IMR-90 (cell line): ENCODE measurements at regions not wholly inside any gene's neighbourhood (a gene's known extent, or its start where the extent isn't known, plus 50 kb on each side); places are given as distances from the start of the nearest gene placed in this dataset.

ENCODE experiments used
- ATAC-seq: fragments of 200-7000 bp; cut with Tn5 transposase; 2 replicates; pipeline ENCODE4 v1.9.1; 2020; ENCODE audit warnings: low read depth, mild to moderate bottlenecking, moderate library complexity
- BruUV-seq: library from RNA; stranded (reverse); fragments of 400-500 nt; replicated peaks from 2 replicates; lab custom pipeline; 2021; lab: Mats Ljungman, UMichigan
- CTCF ChIA-PET: fragments of 300-600 bp; formaldehyde crosslinking; extraction: SDS; loops from one replicate; lab custom pipeline; 2021; ENCODE audit warnings: antibody characterized with exemption; lab: Yijun Ruan, JAX
- POLR2A ChIA-PET: fragments of 300-600 bp; sonication (Branson Sonifier 250); formaldehyde crosslinking; loops from one replicate; lab custom pipeline; 2022; ENCODE audit warnings: antibody characterized with exemption; ENCODE audit not compliant: unreplicated experiment; lab: Charles Lee
- DNase-seq: peaks from one replicate; pipeline ENCODE4 v3.0.0; 2013
- H2AFZ ChIP-seq: replicated peaks from 2 replicates; pipeline ENCODE3; 2013; ENCODE audit warnings: low read length, mild to moderate bottlenecking; ENCODE audit not compliant: poor library complexity
- H2AK5ac ChIP-seq: 2 replicates; pipeline ENCODE4 v1.6.1; 2013; ENCODE audit warnings: low read depth, low read length, inconsistent platforms
- H2AK9ac ChIP-seq: replicated peaks from 2 replicates; pipeline ENCODE3; 2013; ENCODE audit warnings: mild to moderate bottlenecking, low read depth, low read length, moderate library complexity; ENCODE audit not compliant: poor library complexity
- H2BK120ac ChIP-seq: 2 replicates; pipeline ENCODE4 v1.6.1; 2013; ENCODE audit warnings: low read depth, low read length, inconsistent platforms
- H2BK15ac ChIP-seq: 3 replicates; pipeline ENCODE4 v1.6.1; 2013; ENCODE audit warnings: low read depth, low read length, inconsistent platforms
- H2BK20ac ChIP-seq: 2 replicates; pipeline ENCODE4 v1.6.1; 2013; ENCODE audit warnings: low read depth, mild to moderate bottlenecking, inconsistent platforms, low read length, moderate library complexity
- H2BK5ac ChIP-seq: 2 replicates; pipeline ENCODE4 v1.6.1; 2013; ENCODE audit warnings: mild to moderate bottlenecking, low read depth, low read length, inconsistent platforms; ENCODE audit not compliant: poor library complexity, severe bottlenecking
- H3K14ac ChIP-seq: replicated peaks from 2 replicates; pipeline ENCODE4 v1.6.1; 2013; ENCODE audit warnings: low read depth, low read length, inconsistent platforms
- H3K18ac ChIP-seq: 2 replicates; pipeline ENCODE4 v1.6.1; 2013; ENCODE audit warnings: low read depth, low read length, control low read depth
- H3K23ac ChIP-seq: 2 replicates; pipeline ENCODE4 v1.6.1; 2013; ENCODE audit warnings: low read depth, low read length, inconsistent platforms
- H3K27ac ChIP-seq: 2 replicates; pipeline ENCODE4 v1.5.1; 2013; ENCODE audit warnings: mild to moderate bottlenecking, control low read depth, low read length; ENCODE audit not compliant: insufficient read depth
- H3K27me3 ChIP-seq: 2 replicates; pipeline ENCODE4 v1.6.1; 2013; ENCODE audit warnings: low read length; ENCODE audit not compliant: control insufficient read depth, insufficient read depth
- H3K36me3 ChIP-seq: 2 replicates; pipeline ENCODE4 v1.6.1; 2013; ENCODE audit warnings: low read length, mixed read lengths; ENCODE audit not compliant: control insufficient read depth, insufficient read depth
- H3K4ac ChIP-seq: 2 replicates; pipeline ENCODE4 v1.6.1; 2013; ENCODE audit warnings: low read depth, low read length, inconsistent platforms
- H3K4me1 ChIP-seq: 2 replicates; pipeline ENCODE4 v1.6.1; 2013; ENCODE audit warnings: low read length, mixed read lengths; ENCODE audit not compliant: control insufficient read depth, insufficient read depth
- H3K4me2 ChIP-seq: 2 replicates; pipeline ENCODE4 v1.6.1; 2013; ENCODE audit warnings: low read depth, mild to moderate bottlenecking, control low read depth, low read length, moderate library complexity
- H3K4me3 ChIP-seq: 2 replicates; pipeline ENCODE4 v1.5.1; 2013; ENCODE audit warnings: low read depth, mild to moderate bottlenecking, control low read depth, low read length, moderate library complexity; ENCODE audit not compliant: insufficient read depth
- H3K56ac ChIP-seq: 2 replicates; pipeline ENCODE4 v1.6.1; 2013; ENCODE audit warnings: low read length, inconsistent platforms; ENCODE audit not compliant: insufficient read depth; ENCODE audit errors: extremely low read depth
- H3K79me1 ChIP-seq, 2 experiments: 2 replicates each; pipeline ENCODE4 v1.6.1; 2013; ENCODE audit warnings: low read length in 2 of 2, inconsistent platforms in 1 of 2, low read depth in 1 of 2
- H3K9ac ChIP-seq: 2 replicates; pipeline ENCODE4 v1.6.1; 2013; ENCODE audit warnings: low read depth, low read length, control low read depth
- H3K9me1 ChIP-seq: 2 replicates; pipeline ENCODE4 v1.6.1; 2013; ENCODE audit warnings: low read length, inconsistent platforms; ENCODE audit not compliant: insufficient read depth
- H3K9me3 ChIP-seq: 2 replicates; pipeline ENCODE4 v1.6.1; 2013; ENCODE audit warnings: low read length; ENCODE audit not compliant: control insufficient read depth, insufficient read depth
- H4K20me1 ChIP-seq: 2 replicates; pipeline ENCODE4 v1.6.1; 2013; ENCODE audit warnings: low read length, inconsistent platforms; ENCODE audit not compliant: insufficient read depth
- H4K5ac ChIP-seq: 2 replicates; pipeline ENCODE4 v1.6.1; 2013; ENCODE audit warnings: mild to moderate bottlenecking, low read depth, low read length, control low read depth
- H4K8ac ChIP-seq, 2 experiments: 2 replicates each; pipeline ENCODE4 v1.6.1; 2013; ENCODE audit warnings: low read depth in 2 of 2, low read length in 2 of 2, control low read depth in 1 of 2, inconsistent platforms in 1 of 2
- H4K91ac ChIP-seq: 2 replicates; pipeline ENCODE4 v1.6.1; 2013; ENCODE audit warnings: low read depth, low read length, inconsistent platforms; ENCODE audit not compliant: insufficient read depth
- BHLHE40 ChIP-seq: fragments of 150-350 bp; IDR thresholded peaks from 2 replicates; pipeline ENCODE4 v1.6.1; 2016; ENCODE audit warnings: mild to moderate bottlenecking, low read depth, low read length
- CEBPB ChIP-seq: IDR thresholded peaks from 2 replicates; pipeline ENCODE4 v1.6.1; 2012; ENCODE audit warnings: low read depth, low read length, improper control_type of control experiment
- ELK1 ChIP-seq: fragments of 150-350 bp; IDR thresholded peaks from 2 replicates; pipeline ENCODE4 v1.6.1; 2016; ENCODE audit warnings: low read depth, mild to moderate bottlenecking, low read length, moderate library complexity, borderline replicate concordance
- FOS ChIP-seq: fragments of 150-350 bp; IDR thresholded peaks from 2 replicates; pipeline ENCODE4 v1.6.1; 2016; ENCODE audit warnings: low read depth, low read length
- MXI1 ChIP-seq: IDR thresholded peaks from 2 replicates; pipeline ENCODE4 v1.6.1; 2012; ENCODE audit warnings: low read depth, mild to moderate bottlenecking, low read length, moderate library complexity, borderline replicate concordance
- NFE2L2 ChIP-seq: fragments of 150-350 bp; IDR thresholded peaks from 2 replicates; pipeline ENCODE4 v1.6.1; 2016; ENCODE audit warnings: low read depth, mild to moderate bottlenecking, low read length
- RAD21 ChIP-seq: IDR thresholded peaks from 2 replicates; pipeline ENCODE4 v1.6.1; 2012; ENCODE audit warnings: low read length, improper control_type of control experiment
- USF2 ChIP-seq: fragments of 150-350 bp; IDR thresholded peaks from 2 replicates; pipeline ENCODE4 v1.6.1; 2017; ENCODE audit warnings: mild to moderate bottlenecking, antibody characterized with exemption, low read length, low read depth
- WGBS, 2 experiments: methylation state at CpG; one replicate each; pipeline versions ENCODE4 v1.1.5 to v1.1.7; 2013; ENCODE audit warnings: missing lambda C conversion rate in 2 of 2; ENCODE audit not compliant: insufficient read length in 1 of 2; ENCODE audit errors: extremely low coverage in 2 of 2; 5-methylcytosine and 5-hydroxymethylcytosine counted together
- dilution Hi-C: fragments of 300-500 bp; cut with HindIII; formaldehyde crosslinking; loops from one replicate; pipeline ENCODE4 v1.14.3; 2018; ENCODE audit warnings: low sequenced_read_pairs; ENCODE audit not compliant: unreplicated experiment
- in situ Hi-C: fragments of 300-500 bp; cut with MboI; formaldehyde crosslinking; loops from 3 replicates; pipeline ENCODE4 v1.14.3; 2019; ENCODE audit warnings: low sequenced_read_pairs, inconsistent platforms, mixed read lengths
- intact Hi-C: fragments of 100-400 bp; cut with micrococcal nuclease; formaldehyde crosslinking; loops from 2 replicates; pipeline ENCODE4 v1.10.0; 2022

- Histone ChIP-seq H3K4me3 (no peak overlapping the region), H2AK9ac (no peak overlapping the region), H2AK5ac (no peak overlapping the region), H3K79me1 (no peaks in the 10 kb centered on the region), H3K23ac (no peak overlapping the region), H3K18ac (no peak overlapping the region), H3K4ac (no peak overlapping the region), H2BK15ac (no peak overlapping the region), H3K14ac (no peak overlapping the region), H3K56ac (no peak overlapping the region), H3K4me2 (no peak overlapping the region), H3K4me1 (no peaks in the 10 kb centered on the region), H3K27ac (no peak overlapping the region), H2BK120ac (no peak overlapping the region), H4K20me1 (no peaks in the 10 kb centered on the region), H3K36me3 (no peaks in the 10 kb centered on the region), H2AFZ (no peak overlapping the region), H4K5ac (no peak overlapping the region), H3K9me1 (no peaks in the 10 kb centered on the region), H2BK20ac (no peak overlapping the region), H4K8ac (no peak overlapping the region), H3K9me3 (peaks cover 12% of the 10 kb centered on the region), H3K9ac (no peak overlapping the region), H3K27me3 (no peaks in the 10 kb centered on the region), H4K91ac (no peak overlapping the region), H2BK5ac (no peak overlapping the region)
- WGBS, 2 experiments, result no CpG with 5 or more reads among the region's 1 CpG
- DNase-seq, result no peak
- ChIA-PET CTCF (no interaction called here), POLR2A (no interaction called here)
- TF ChIP-seq USF2 (no peak), NFE2L2 (no peak), MXI1 (no peak), CEBPB (no peak), BHLHE40 (no peak), FOS (no peak), ELK1 (no peak), RAD21 (no peak)
- no TSS peak for BruUV-seq
- in situ Hi-C loops, result no loop called here
- dilution Hi-C loops, result no loop called here
- intact Hi-C loops, result no loop called here
- ATAC-seq, result no peak
Observed at GRCh38 chr12:82015623-82016347, 256.6 kb upstream of the PPFIA2 start.
